H1 (cell line): ENCODE measurements at regions not wholly inside any gene's neighbourhood (a gene's known extent, or its start where the extent isn't known, plus 50 kb on each side); places are given as distances from the start of the nearest gene placed in this dataset.
"Not testable (repeated sequence)": the region's sequence is repeated elsewhere in the genome, so short reads cannot be mapped to it uniquely, and the experiment has no call there.

Experiments
- BACH1 ChIP-seq: IDR thresholded peaks from 2 replicates; pipeline ENCODE4 v1.6.1; 2012; ENCODE audit warnings: low read length, improper control_type of control experiment
- CHD1 ChIP-seq: IDR thresholded peaks from 2 replicates; pipeline ENCODE4 v1.6.1; 2012; ENCODE audit warnings: low read depth, low read length, improper control_type of control experiment
- FOSL1 ChIP-seq: IDR thresholded peaks from 2 replicates; pipeline ENCODE4 v1.6.1; 2011; ENCODE audit warnings: mild to moderate bottlenecking, low read depth, low read length, moderate library complexity; ENCODE audit not compliant: insufficient read depth
- GABPA ChIP-seq: IDR thresholded peaks from 2 replicates; pipeline ENCODE4 v1.6.1; 2011; ENCODE audit warnings: mild to moderate bottlenecking, low read length, moderate library complexity, borderline replicate concordance; ENCODE audit not compliant: insufficient read depth
- JUND ChIP-seq: IDR thresholded peaks from 2 replicates; pipeline ENCODE4 v1.6.1; 2011; ENCODE audit warnings: mild to moderate bottlenecking, improper control_type of control experiment, low read length
- KDM5A ChIP-seq: fragments of 200-600 bp; IDR thresholded peaks from 2 replicates; pipeline ENCODE4 v1.7.1; 2012; ENCODE audit warnings: mild to moderate bottlenecking, low read length, inconsistent platforms, mixed read lengths
- MAFK ChIP-seq: IDR thresholded peaks from 2 replicates; pipeline ENCODE4 v1.6.1; 2012; ENCODE audit warnings: low read depth, mild to moderate bottlenecking, improper control_type of control experiment, low read length
- RAD21 ChIP-seq, 2 experiments: IDR thresholded peaks in 1 of 2; conservative IDR thresholded peaks in 1 of 2; 2 replicates each; pipeline ENCODE4 v1.6.1; 2011; ENCODE audit warnings: low read depth in 2 of 2, low read length in 2 of 2, improper control_type of control experiment in 1 of 2, inconsistent platforms in 1 of 2, mild to moderate bottlenecking in 1 of 2, moderate library complexity in 1 of 2
- SP1 ChIP-seq: IDR thresholded peaks from 2 replicates; pipeline ENCODE4 v1.6.1; 2011; ENCODE audit warnings: low read depth, low read length
- YY1 ChIP-seq: IDR thresholded peaks from 2 replicates; pipeline ENCODE4 v1.6.1; 2011; ENCODE audit warnings: low read depth, mild to moderate bottlenecking, low read length

DNA sequence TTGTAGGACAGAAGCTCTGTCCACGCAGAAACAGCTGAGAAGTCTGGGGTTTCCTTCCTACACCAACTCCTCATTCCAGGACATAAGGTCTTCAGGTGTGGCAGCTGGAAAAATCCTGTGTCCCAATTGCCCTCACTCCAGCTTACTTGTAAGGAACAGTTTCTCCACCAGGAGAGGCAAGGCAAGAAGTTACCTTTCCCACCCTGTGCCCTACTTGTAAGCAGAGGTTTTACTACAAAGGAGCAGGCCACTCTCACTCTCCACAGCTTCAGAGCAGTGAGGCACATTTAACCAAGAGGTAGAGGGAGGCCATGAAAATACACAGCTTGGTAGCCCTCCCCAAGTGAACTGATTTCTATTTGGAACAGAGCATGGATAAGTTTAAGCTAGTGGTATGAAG, 277.3 kb upstream of the SPATA31A3 start:
- TF ChIP-seq CHD1; GABPA; BACH1; RAD21 (IDR thresholded peaks at IDR 0.05 in 1 of 2, conservative IDR thresholded peaks at IDR 0.05 in 1 of 2; ENCODE audit: low read depth in 2 of 2, low read length in 2 of 2); MAFK; KDM5A; FOSL1; JUND; SP1; YY1: not testable (repeated sequence)
